IPS-18c (cell line): ENCODE measurements at regions not wholly inside any gene's neighbourhood (a gene's known extent, or its start where the extent isn't known, plus 50 kb on each side); places are given as distances from the start of the nearest gene placed in this dataset.
"Not testable (repeated sequence)": the region's sequence is repeated elsewhere in the genome, so short reads cannot be mapped to it uniquely, and the experiment has no call there.

Experiments
- H3K4me3 ChIP-seq: 2 replicates; pipeline ENCODE4 v1.7.0; 2013; ENCODE audit warnings: low read depth, mild to moderate bottlenecking, low read length, moderate library complexity; ENCODE audit not compliant: insufficient read depth
- H3K9me3 ChIP-seq: one replicate; pipeline ENCODE4 v1.6.1; 2013; ENCODE audit warnings: mild to moderate bottlenecking, low read length, moderate library complexity; ENCODE audit not compliant: control insufficient read depth, insufficient read depth

DNA sequence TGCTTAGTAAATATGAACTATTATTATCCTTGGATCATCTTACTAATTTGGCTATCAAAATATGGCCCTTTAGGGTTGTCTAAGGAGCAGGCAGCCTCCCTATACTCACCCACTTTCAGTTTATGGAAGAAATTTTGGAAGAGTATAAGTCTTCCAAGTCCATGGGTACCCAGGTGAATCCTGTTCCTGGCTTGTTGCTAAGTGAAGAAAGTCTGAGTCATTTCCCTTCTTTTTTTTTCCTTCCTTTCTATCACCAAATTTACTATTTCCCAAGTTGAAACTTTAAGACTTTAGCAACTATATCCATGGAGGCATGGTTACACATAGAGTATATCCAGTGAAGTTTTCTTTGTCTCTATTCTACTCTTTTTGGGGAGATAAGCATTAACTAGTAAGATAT is 184.0 kb upstream of the ACTBL2 start:
- Histone ChIP-seq H3K9me3 (no peaks in the 10 kb centered on the region), H3K4me3 (no peak overlapping the region)

DNA sequence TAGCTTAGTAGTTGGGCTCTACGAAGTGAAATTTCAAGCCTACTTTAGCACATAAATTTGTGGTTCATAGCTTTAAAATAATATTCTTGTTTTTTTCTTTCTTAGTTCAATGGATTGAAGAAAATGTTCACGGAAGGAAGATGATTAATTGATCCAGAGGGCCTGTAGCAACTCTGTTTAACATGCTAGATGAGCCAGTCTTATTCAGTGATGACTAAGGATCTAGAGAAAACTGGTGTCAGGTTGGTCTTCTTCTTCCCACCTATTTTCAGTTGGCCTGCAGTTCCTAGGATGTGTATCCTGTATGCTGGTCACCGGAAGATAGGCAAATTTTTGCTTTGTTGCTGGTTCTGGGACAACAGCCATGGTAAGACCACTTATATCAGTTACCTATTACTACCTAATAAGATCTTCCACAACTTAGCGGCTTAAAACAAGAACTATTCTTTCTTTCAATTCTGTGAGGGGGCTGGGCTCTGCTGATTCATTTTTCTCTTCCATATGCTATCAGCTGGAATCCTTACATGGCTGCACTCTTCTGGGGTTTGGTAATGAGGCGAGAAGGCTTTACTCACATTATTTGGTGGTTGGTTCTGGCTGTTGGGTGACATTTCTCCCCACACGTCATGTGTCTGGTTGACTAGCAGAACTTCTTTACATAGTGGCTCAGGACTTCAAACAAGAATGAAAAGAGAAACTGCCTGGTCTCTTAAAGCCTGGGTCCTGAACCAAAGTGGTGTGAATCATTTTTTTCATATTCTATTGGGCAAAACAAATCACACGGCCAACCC is 182.7 kb upstream of the ACTBL2 start:
- no peaks in the 10 kb centered on the region for H3K9me3 ChIP-seq
- H3K4me3 ChIP-seq = no peak overlapping the region

DNA sequence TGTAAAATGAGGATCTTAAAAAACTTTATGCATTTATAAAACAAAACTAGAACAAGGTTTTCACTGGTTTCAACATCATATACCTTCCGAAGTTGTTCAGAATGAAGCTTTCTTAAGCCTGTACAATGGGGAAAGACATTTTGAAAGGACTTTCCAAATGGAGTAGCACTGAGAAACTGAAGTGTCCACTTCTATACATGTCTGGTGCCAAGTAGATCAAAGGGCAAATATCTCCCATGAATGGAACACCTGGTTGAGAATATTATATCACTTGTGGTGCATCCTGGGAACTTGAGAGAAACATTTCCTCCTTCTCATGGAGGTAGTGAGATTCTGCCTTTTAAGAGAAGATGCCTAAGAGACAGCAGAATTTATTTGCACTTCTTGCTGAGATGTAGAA is 182.1 kb upstream of the ACTBL2 start:
- H3K9me3 ChIP-seq = no peaks in the 10 kb centered on the region

DNA sequence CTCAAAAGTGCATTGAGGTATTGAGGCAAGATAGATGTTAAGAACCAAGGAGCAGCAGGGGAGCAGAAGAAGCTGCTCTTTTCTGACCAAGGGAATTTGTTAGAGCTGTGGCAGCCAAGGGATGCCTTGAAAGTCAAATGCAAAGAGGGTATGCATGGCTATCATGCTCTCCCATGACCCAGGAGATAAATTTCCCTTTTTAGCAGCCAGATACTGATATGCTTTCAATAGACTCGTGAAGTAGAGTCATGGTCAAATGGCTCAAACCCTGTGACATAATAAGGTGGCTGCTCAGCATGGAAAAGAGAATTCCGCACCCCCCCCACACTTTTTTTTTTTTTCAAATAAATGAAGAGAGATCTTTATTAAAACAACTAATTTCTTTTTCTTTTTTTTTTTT is 180.9 kb upstream of the ACTBL2 start:
- no peaks in the 10 kb centered on the region for H3K9me3 ChIP-seq
- no peak overlapping the region for H3K4me3 ChIP-seq

More for the DNA sequence above, 182.1 kb upstream of the ACTBL2 start:
- no peak overlapping the region for H3K4me3 ChIP-seq

DNA sequence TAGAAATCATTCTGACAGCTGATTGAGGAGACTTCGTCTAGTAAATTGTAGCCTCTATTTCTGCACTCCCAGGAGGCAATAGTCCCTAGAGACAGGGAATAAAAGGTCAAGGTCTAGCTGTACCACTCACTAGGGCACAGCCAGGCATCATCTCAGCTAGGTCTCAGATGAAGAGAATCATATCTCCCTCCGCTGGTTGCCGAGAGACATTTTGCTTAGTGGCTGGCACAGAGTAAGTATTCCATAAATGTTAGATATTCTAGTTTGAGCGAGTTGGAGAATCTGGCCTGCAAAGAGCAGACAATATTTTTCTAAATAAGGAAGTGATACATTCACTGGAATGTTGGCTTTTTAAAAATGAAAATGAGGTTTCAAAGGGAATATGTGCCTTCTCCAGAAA is 180.4 kb upstream of the ACTBL2 start:
- Histone ChIP-seq H3K4me3 (no peak overlapping the region), H3K9me3 (no peaks in the 10 kb centered on the region)

DNA sequence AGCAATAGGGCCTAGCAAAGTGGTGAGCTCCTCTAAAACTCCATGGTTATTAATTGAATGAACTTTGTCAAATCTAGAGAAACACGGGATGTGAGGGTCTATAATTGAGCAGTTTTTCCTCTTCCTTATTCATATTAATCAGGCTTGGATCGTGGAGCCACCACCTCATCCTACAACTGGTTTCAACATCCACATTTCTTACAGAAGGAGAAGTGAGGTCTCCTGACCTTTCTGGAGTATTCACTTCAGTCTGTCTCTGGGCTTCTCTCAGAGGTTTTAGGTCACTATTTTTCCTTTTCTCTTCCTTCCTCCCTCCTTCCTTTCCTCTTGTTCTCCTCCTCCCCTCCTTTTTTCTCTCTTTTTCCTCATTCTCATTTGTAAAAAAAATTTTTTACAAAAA is 177.3 kb upstream of the ACTBL2 start:
- Histone ChIP-seq H3K4me3 (no peak overlapping the region), H3K9me3 (no peaks in the 10 kb centered on the region)

DNA sequence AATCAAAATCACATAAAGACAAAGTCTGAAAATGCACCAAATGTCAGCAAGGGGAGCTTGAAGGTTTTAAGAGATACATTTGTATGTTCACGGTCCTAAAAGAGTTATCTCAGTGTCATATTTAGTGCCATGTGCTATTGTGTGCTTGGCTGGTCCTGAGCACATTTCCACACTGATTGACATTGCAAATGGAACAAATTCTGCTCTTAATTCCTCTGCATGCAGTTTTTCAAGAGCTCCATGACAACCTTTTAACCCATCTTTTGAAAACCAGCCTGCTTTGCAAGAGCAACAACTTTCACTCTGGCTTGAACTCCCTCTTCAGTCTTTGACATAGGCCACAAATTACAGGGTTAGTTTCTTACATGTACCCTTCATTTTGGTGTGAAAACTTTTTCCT is 175.4 kb upstream of the ACTBL2 start:
- no peaks in the 10 kb centered on the region for H3K9me3 ChIP-seq
- H3K4me3 ChIP-seq = no peak overlapping the region

DNA sequence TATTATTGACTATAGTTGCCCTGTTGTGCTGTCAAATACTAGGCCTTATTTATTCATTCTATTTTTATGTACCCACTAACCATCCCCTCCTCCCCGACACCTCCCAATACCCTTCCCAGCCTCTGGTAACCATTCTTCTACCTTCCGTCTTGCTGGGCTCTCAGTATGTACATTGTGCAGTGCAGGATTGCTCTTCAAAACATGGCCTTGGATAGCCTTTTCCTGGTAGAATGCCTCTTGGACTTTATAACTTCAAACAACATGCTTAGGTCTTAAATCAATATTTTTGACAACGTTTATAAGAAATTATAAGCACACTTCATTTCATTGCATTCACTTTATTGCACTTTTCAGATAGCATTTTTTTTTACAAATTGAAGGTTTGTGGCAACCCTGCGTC is 172.6 kb upstream of the ACTBL2 start:
- H3K9me3 ChIP-seq = no peaks in the 10 kb centered on the region
- H3K4me3 ChIP-seq = no peak overlapping the region

DNA sequence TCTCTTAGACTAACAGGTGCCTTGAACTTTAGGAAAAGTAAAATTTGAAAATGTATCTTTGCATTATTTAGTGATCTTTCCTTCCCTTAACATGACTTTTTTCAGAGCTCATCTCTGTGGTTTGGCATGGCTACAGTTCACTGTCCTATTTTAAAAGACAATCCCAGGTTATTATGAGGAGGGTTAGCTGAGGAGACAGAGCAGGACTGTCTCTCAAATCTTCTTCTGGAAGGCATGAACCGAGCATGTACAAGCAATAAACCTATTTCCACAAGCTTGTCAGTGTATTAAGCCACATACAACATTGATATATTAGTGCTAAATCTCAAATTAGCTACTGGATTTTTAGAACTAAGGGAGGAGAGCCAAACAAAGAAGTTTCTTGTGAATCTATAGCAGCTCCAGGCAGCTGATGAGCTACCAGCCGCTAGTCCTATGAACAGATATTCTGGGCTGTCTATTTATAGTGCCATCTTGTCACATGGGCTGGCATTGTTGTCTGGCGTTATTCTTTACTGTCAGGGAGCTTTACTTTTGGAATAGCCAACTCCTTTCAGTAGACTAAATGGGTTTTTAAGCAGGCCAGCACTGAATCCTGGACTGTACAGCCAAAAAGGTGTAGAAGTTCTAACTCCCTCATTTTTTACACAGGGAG is 171.2 kb upstream of the ACTBL2 start:
- Histone ChIP-seq H3K9me3 (no peaks in the 10 kb centered on the region), H3K4me3 (no peak overlapping the region)

DNA sequence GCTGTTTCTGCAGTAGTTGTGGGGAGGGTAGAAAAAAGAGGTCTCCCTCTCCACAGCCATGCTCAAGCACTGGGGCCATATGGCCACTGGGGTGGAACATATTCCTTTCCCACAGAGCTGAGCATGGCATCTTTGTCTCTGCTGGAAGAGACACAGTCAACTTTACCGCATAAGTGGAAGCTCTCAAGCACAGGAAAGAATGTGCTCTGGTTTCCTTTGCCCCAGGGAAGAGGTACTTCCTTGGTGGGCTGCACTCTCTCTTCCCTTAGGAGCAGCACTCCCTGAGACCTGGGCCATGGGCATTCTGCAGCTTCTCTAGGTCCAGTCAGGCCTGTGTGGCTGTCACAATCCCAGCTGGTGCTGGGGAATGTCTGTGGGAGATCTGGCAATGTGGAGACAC is 168.5 kb upstream of the ACTBL2 start:
- Histone ChIP-seq H3K4me3 (no peak overlapping the region), H3K9me3 (no peaks in the 10 kb centered on the region)

DNA sequence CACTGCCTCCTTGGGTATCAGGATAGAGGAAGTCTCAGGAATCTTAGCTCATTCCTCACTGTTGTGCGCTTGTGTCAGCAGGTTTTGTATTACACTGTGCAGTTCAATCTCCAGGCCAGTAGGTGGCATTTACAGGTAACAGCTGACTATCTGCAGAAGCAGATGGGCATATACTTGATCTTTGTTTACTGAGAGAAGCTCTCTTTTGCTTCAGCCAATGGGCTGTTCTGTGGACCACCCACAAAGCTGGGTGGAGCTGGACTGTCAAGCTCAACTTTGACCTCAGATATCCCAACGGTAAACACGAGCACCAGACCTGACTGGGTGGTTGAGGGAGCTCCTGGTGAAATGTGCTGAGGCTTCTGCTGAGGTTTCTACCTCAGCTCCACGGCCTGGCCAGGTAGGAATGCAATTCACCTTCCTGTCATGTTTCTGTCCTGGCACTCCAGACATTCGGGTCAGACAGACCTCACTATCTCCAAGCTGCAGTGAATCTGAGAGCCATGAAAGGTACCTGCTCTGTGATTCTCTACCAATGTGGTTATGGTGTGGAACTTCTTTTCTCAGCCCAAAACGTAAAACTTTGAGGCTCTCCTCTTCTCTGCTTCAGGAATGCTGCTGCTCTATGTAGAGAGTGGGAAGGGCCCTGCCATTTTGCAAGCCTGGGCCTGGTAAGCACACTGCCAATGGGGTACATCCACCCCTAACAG is 167.9 kb upstream of the ACTBL2 start:
- Histone ChIP-seq H3K4me3 (no peak overlapping the region), H3K9me3 (no peaks in the 10 kb centered on the region)

DNA sequence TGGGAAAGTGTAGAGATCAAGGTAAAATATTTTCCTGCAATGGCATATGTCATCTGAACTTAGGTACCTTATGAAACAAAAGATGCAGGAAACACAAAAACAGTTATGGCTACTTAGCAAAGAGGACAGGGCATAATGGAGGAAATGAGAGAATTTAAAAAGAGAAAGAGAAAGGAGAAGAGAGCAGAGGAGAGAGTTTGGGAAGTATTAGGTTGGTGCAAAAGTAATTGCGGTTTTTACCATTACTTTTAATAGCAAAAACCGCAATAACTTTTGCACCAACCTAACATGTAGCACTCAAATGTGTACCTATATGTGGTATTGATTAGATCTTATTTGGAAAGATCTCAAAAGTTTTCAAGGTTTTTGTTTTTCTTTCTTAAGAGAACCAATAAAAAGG is 160.1 kb upstream of the ACTBL2 start:
- H3K4me3 ChIP-seq = no peak overlapping the region
- no peaks in the 10 kb centered on the region for H3K9me3 ChIP-seq

DNA sequence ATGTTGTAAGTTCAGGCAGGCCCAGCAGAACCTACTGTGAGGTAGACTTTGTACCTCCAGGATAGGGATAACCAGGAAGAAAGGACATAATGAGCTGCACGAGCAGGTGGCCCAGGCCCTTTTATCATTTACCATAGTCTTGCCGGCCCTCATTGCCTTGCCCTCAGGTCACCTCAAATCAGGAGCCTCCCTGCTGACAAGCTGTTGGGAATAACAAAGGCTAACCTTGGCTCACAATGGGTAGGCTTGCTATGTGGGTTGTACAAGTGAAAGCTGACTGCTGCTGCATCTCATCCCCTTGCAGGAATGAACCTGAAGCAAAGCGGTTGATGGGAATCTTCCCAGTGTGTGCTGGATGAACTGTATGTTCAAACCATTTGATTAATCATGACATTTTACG is 159.5 kb upstream of the ACTBL2 start:
- no peak overlapping the region for H3K4me3 ChIP-seq
- H3K9me3 ChIP-seq = no peaks in the 10 kb centered on the region

DNA sequence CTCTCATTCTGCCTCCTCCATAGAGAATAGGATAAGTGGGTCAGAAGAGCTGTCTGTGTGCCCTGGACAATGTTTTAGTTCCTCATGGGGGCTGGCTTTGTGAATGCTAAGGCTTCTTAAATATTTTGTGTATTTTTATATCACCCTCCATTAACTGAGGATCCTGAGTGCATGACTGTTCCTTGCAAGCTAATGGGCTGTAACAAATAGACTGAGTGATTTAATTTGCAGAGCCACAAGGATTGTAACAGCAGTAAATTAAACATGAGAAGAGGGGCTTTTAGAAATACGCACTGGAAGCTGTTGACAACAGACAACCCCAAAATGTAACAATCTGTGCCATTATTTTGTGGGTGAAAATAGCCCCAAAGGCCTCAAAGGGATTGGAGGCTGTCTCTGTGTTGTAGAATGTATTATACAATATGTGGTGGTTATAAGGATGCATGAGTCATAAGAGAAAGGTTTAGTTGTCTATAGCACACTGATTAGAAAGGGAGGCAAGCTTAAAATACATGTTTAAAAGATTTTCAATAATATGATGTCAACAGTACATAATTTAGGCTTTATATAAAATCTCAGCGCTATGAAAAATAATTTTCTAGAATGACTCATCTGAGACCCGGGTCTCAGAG is 152.7 kb upstream of the ACTBL2 start:
- Histone ChIP-seq H3K4me3 (no peak overlapping the region), H3K9me3 (no peaks in the 10 kb centered on the region)

DNA sequence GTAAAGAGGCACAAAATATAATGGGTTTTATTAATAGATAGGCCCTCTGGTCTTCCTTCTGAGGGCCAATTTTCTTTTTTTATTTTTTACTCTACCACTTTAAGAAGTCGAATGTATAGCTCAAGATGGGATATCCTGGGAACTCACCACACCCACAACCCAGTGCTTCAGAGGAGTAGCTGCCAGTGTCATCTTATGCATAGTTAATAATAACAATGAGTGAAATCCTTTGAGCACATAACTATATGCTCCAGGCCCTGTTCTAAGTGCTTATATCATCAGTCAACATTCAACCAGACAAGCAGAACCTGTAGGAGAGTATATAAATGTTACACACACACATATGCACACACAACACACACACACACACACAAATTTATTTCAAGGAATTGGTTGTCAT is 150.3 kb upstream of the ACTBL2 start:
- H3K9me3 ChIP-seq = no peaks in the 10 kb centered on the region
- no peak overlapping the region for H3K4me3 ChIP-seq

DNA sequence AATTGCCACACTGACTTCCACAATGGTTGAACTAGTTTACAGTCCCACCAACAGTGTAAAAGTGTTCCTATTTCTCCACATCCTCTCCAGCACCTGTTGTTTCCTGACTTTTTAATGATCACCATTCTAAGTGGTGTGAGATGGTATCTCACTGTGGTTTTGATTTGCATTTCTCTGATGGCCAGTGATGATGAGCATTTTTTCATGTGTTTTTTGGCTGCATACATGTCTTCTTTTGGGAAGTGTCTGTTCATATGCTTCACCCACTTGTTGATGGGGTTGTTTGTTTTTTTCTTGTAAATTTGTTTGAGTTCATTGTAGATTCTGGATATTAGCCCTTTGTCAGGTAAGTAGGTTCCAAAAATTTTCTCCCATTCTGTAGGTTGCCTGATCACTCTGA is 148.5 kb upstream of the ACTBL2 start:
- not testable (repeated sequence) for H3K4me3 ChIP-seq, H3K9me3 ChIP-seq

DNA sequence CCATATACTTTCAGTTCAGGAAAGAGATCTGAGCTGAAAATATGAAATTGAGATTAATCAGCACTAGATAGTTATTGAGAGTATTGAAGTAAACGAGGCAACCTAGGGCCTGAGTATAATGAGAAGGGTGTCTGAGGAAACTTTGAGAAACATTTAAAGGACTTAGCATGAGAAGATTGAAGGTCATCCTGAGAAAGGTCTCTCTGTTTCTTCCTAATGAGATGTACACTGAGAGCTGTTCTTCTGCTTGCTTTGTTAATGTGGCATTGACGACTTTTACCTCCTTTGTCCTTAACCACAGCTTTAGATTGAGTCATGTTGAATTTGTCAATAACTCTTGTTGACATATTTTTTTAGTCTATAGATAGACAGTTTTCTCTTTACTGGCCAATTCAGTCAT is 145.1 kb upstream of the ACTBL2 start:
- Histone ChIP-seq H3K4me3 (no peak overlapping the region), H3K9me3 (no peaks in the 10 kb centered on the region)

DNA sequence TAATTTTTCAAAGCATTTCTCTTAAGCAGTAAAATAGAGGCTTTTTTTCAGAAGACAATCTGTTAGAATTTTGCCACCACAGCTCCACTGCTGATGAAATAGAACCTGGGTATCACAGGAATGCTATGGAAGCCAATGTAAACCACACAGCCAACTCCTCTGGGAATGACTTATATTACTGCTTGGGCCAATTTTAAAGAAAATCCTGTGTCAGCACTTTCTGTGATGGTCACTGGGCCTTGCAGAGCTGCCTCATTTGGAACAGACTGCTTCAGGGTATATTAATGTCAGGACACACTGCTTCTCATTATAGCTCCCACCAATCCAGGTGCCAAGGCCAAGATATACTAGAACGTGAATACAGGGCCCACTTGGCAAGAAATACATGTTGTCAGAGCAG is 144.1 kb upstream of the ACTBL2 start:
- no peaks in the 10 kb centered on the region for H3K9me3 ChIP-seq
- H3K4me3 ChIP-seq = no peak overlapping the region
